HepG2 (cell line): ENCODE measurements at regions not wholly inside any gene's neighbourhood (a gene's known extent, or its start where the extent isn't known, plus 50 kb on each side); places are given as distances from the start of the nearest gene placed in this dataset.

Experiments
- ATAC-seq: fragments of 200-7000 bp; cut with Tn5 transposase; 3 replicates; pipeline ENCODE4 v1.9.1; 2020; ENCODE audit warnings: mild to moderate bottlenecking, moderate library complexity
- BruUV-seq: library from RNA; stranded (reverse); fragments of 400-500 nt; replicated peaks from 2 replicates; lab custom pipeline; 2021; lab: Mats Ljungman, UMichigan
- CTCF ChIA-PET: fragments of 300-600 bp; formaldehyde crosslinking; extraction: SDS; loops from one replicate; lab custom pipeline; 2021; ENCODE audit warnings: low total read pairs, inconsistent platforms, low intra/inter-chr PET ratio; lab: Yijun Ruan, JAX
- POLR2A ChIA-PET: fragments of 350-600 bp; sonication (Branson Sonifier 250); formaldehyde crosslinking; loops from one replicate; lab custom pipeline; 2020; ENCODE audit warnings: antibody characterized with exemption, inconsistent platforms; lab: Yijun Ruan, JAX
- DNase-seq: peaks from one replicate; pipeline ENCODE4 v3.0.0-alpha.2; 2015; ENCODE audit warnings: low spot score
- FAIRE-seq: peaks from 3 replicates; lab custom pipeline; 2011; peaks lifted over from hg19 to GRCh38; lab: Jason Lieb, UNC
- H2AFZ ChIP-seq: one replicate; pipeline ENCODE4 v1.6.1; 2011; ENCODE audit warnings: low read length, inconsistent platforms
- H3K27ac ChIP-seq: fragments of 300-600 bp; 3 replicates; pipeline ENCODE4 v1.8.0; 2011; ENCODE audit warnings: mixed run types, mild to moderate bottlenecking, mixed read lengths, low read length, inconsistent platforms; ENCODE audit not compliant: insufficient read depth; ENCODE audit errors: extremely low read length
- H3K27me3 ChIP-seq, 2 experiments: fragments of 200-600 bp in 1 of 2; 2 replicates in 1 of 2; 3 replicates in 1 of 2; pipeline versions ENCODE4 v1.6.0 to v1.8.0; 2011; ENCODE audit warnings: low read length in 2 of 2, mild to moderate bottlenecking in 2 of 2, moderate library complexity in 2 of 2, inconsistent platforms in 1 of 2; ENCODE audit not compliant: insufficient read depth in 2 of 2, control insufficient read depth in 1 of 2
- H3K36me3 ChIP-seq, 2 experiments: fragments of 200-600 bp in 1 of 2; replicated peaks in 1 of 2; 2 replicates in 1 of 2; 3 replicates in 1 of 2; pipeline versions ENCODE4 v1.5.1 to v1.8.0; 2011; ENCODE audit warnings: low read length in 2 of 2, inconsistent platforms in 1 of 2; ENCODE audit not compliant: insufficient read depth in 2 of 2, control insufficient read depth in 1 of 2
- H3K4me1 ChIP-seq: 2 replicates; pipeline ENCODE4 v1.5.1; 2012; ENCODE audit warnings: low read length, inconsistent platforms; ENCODE audit not compliant: insufficient read depth
- H3K4me2 ChIP-seq: 2 replicates; pipeline ENCODE4 v1.6.0; 2011; ENCODE audit warnings: low read depth, low read length, inconsistent platforms
- H3K4me3 ChIP-seq, 3 experiments: fragments of 200-600 bp in 1 of 3; sonication (generic), shearing (Covaris generic) in 1 of 3; replicated peaks in 1 of 3; 2 replicates each; pipeline ENCODE4 v1.5.1; 2011 to 2016; ENCODE audit warnings: low read length in 3 of 3, inconsistent platforms in 2 of 3, low read depth in 2 of 3, mild to moderate bottlenecking in 2 of 3, control low read depth in 1 of 3, mixed read lengths in 1 of 3; ENCODE audit not compliant: insufficient read depth in 1 of 3
- H3K79me2 ChIP-seq: one replicate; pipeline ENCODE4 v1.6.1; 2011; ENCODE audit warnings: low read length, inconsistent platforms; ENCODE audit not compliant: insufficient read depth
- H3K9ac ChIP-seq: 2 replicates; pipeline ENCODE4 v1.6.0; 2011; ENCODE audit warnings: mild to moderate bottlenecking, low read depth, low read length, inconsistent platforms; ENCODE audit not compliant: insufficient read depth
- H3K9me3 ChIP-seq: 2 replicates; pipeline ENCODE4 v1.5.1; 2012; ENCODE audit warnings: mild to moderate bottlenecking, low read length
- H4K20me1 ChIP-seq: 2 replicates; pipeline ENCODE4 v1.6.0; 2011; ENCODE audit warnings: inconsistent platforms, mild to moderate bottlenecking, low read length, moderate library complexity; ENCODE audit not compliant: insufficient read depth
- CEBPB ChIP-seq: IDR thresholded peaks from 2 replicates; pipeline ENCODE4 v1.6.1; 2011; ENCODE audit warnings: low read depth, low read length, improper control_type of control experiment, borderline replicate concordance
- CEBPG ChIP-seq: IDR thresholded peaks from 2 replicates; pipeline ENCODE4 v1.6.1; 2016
- CTCF ChIP-seq: sonication (generic); formaldehyde crosslinking; IDR thresholded peaks from 2 replicates; pipeline ENCODE4 v1.5.0; 2020; ENCODE audit warnings: mild to moderate bottlenecking, missing genetic modification reagents, moderate library complexity
- FOXP4 ChIP-seq: sonication (generic); formaldehyde crosslinking; IDR thresholded peaks from 2 replicates; pipeline ENCODE4 v1.4.0; 2020; ENCODE audit warnings: missing genetic modification reagents
- HINFP ChIP-seq: sonication (generic); formaldehyde crosslinking; IDR thresholded peaks from 2 replicates; pipeline ENCODE4 v1.4.0; 2020; ENCODE audit warnings: low read depth, mild to moderate bottlenecking, missing genetic modification reagents
- HOMEZ ChIP-seq: IDR thresholded peaks from 2 replicates; pipeline ENCODE4 v1.6.1; 2016; ENCODE audit warnings: low read depth
- MYC ChIP-seq: sonication (generic); formaldehyde crosslinking; IDR thresholded peaks from 2 replicates; pipeline ENCODE4 v1.9.0; 2021; ENCODE audit warnings: missing genetic modification reagents, borderline replicate concordance
- NR1H2 ChIP-seq: sonication (generic); formaldehyde crosslinking; IDR thresholded peaks from 2 replicates; pipeline ENCODE4 v1.8.1; 2022; ENCODE audit warnings: low read depth, missing genetic modification reagents, borderline replicate concordance
- RAD21 ChIP-seq: fragments of 450-650 bp; formaldehyde crosslinking; IDR thresholded peaks from 2 replicates; pipeline ENCODE4 v1.5.0; 2020; ENCODE audit warnings: mild to moderate bottlenecking
- SATB2 ChIP-seq: sonication (generic); formaldehyde crosslinking; IDR thresholded peaks from 2 replicates; pipeline ENCODE4 v1.5.0; 2020; ENCODE audit warnings: missing genetic modification reagents
- TEAD3 ChIP-seq: optimal IDR thresholded peaks from 2 replicates; pipeline ENCODE3; 2016; ENCODE audit warnings: borderline replicate concordance
- ZNF44 ChIP-seq: sonication (generic); formaldehyde crosslinking; IDR thresholded peaks from 2 replicates; pipeline ENCODE4 v1.5.1; 2020; ENCODE audit warnings: mild to moderate bottlenecking, missing genetic modification reagents
- ZNF564 ChIP-seq: sonication (generic); formaldehyde crosslinking; IDR thresholded peaks from 2 replicates; pipeline ENCODE4 v1.8.1; 2023; ENCODE audit warnings: mild to moderate bottlenecking, missing genetic modification reagents
- ZNF580 ChIP-seq: IDR thresholded peaks from 2 replicates; pipeline ENCODE4 v1.6.1; 2016; ENCODE audit warnings: low read depth, borderline replicate concordance
- WGBS: methylation state at CpG from one replicate; pipeline ENCODE4 v1.1.6; 2017; ENCODE audit warnings: low lambda C conversion rate; 5-methylcytosine and 5-hydroxymethylcytosine counted together
- in situ Hi-C: cut with HindIII; loops from 2 replicates; pipeline ENCODE4 v1.10.0; 2017; ENCODE audit warnings: low pct_unique_long_range_greater_than_20kb; ENCODE audit not compliant: extremely low pct_ligation_motif_present
- intact Hi-C: fragments of 100-400 bp; cut with micrococcal nuclease; formaldehyde crosslinking; loops from one replicate; pipeline ENCODE4 v1.10.0; 2022; ENCODE audit not compliant: unreplicated experiment

- Histone ChIP-seq H3K9ac (no peak overlapping the region), H3K27ac (no peak overlapping the region), H3K27me3 (no peaks in the 10 kb centered on the region; a peak in 1 of 5 replicates), H3K9me3 (no peaks in the 10 kb centered on the region), H3K79me2 (no peaks in the 10 kb centered on the region), H4K20me1 (no peaks in the 10 kb centered on the region), H2AFZ (peak overlapping the region; percentile 2), H3K36me3 (no peaks in the 10 kb centered on the region), H3K4me1 (peaks cover 19% of the 10 kb centered on the region), H3K4me2 (peak overlapping the region; percentile 50; the same call in 1 of the 2 replicates), H3K4me3 (no peak overlapping the region)
- WGBS, result 18% methylated on average over 12 of the region's 12 CpGs
- no TSS peak for BruUV-seq
- in situ Hi-C loops, result no loop called here
- intact Hi-C loops, result loop anchor here (2.0 kb wide), 1 partner anchor 146 kb away; no protein-coding TSS in a partner anchor
- ATAC-seq (peak; percentile 94), DNase-seq (peak; percentile 37), FAIRE-seq (no peak)
- ChIA-PET CTCF (interaction anchor here (1.7 kb wide), 1 partner anchor 146 kb away, joined by 7 read pairs; no protein-coding TSS in a partner anchor), POLR2A (interaction anchor here (0.5 kb wide), 1 partner anchor 143 kb away, joined by 3 read pairs; no protein-coding TSS in a partner anchor)
- TF ChIP-seq MYC (peak; percentile 15; the same call in 1 of the 2 replicates), ZNF564 (CRISPR knock-in tag) (0 out of 2 replicates have a peak, but pooled peaks have one; percentile 55), SATB2 (CRISPR knock-in tag) (no peak), RAD21 (CRISPR knock-in tag) (peak; percentile 46; the same call in 1 of the 2 replicates), CEBPG (CRISPR knock-in tag) (peak; percentile 43), TEAD3 (CRISPR knock-in tag) (peak; percentile 24), ZNF44 (CRISPR knock-in tag) (no peak), ZNF580 (CRISPR knock-in tag) (0 out of 2 replicates have a peak, but pooled peaks have one; percentile 19), HINFP (peak; percentile 96), HOMEZ (CRISPR knock-in tag) (no peak), NR1H2 (CRISPR knock-in tag) (no peak), CTCF (peak; percentile 68), FOXP4 (CRISPR knock-in tag) (no peak), CEBPB (peak; percentile 55)
These were observed 114.1 kb upstream of the TPM1 start for GRCh38 chr15:62928242-62928999.
